H1 (cell line): ENCODE measurements at regions not wholly inside any gene's neighbourhood (a gene's known extent, or its start where the extent isn't known, plus 50 kb on each side); places are given as distances from the start of the nearest gene placed in this dataset.

Source experiments
- CHD2 ChIP-seq: IDR thresholded peaks from 2 replicates; pipeline ENCODE4 v1.6.1; 2012; ENCODE audit warnings: low read length, improper control_type of control experiment
- CHD7 ChIP-seq: fragments of 300-600 bp; sonication (generic); IDR thresholded peaks from 2 replicates; pipeline ENCODE4 v1.7.1; 2012; ENCODE audit warnings: low read length, moderate library complexity, mild to moderate bottlenecking, inconsistent platforms; ENCODE audit not compliant: insufficient replicate concordance

GRCh38 chr5:175070283-175070682, 345.9 kb downstream of the MSX2 start (continued):
- no peak for TF ChIP-seq CHD7
- no peak for TF ChIP-seq CHD2
